H1 (cell line): ENCODE measurements at regions not wholly inside any gene's neighbourhood (a gene's known extent, or its start where the extent isn't known, plus 50 kb on each side); places are given as distances from the start of the nearest gene placed in this dataset.

ENCODE experiments used
- CTCF ChIA-PET: fragments of 300-600 bp; sonication (Branson Sonifier 250); formaldehyde crosslinking; loops from one replicate; lab custom pipeline; 2021; ENCODE audit not compliant: partially characterized antibody; lab: Charles Lee
- POLR2A ChIA-PET: fragments of 300-600 bp; sonication (Branson Sonifier 250); formaldehyde crosslinking; loops from one replicate; lab custom pipeline; 2021; ENCODE audit warnings: inconsistent platforms; ENCODE audit not compliant: partially characterized antibody; lab: Charles Lee
- DNase-seq, 2 experiments: peaks; one replicate each; pipeline versions ENCODE4 v3.0.0 to v3.0.0-alpha.2; 2010 to 2022; ENCODE audit warnings: low spot score in 2 of 2, low read depth in 1 of 2, mixed read lengths in 1 of 2
- FAIRE-seq: peaks from 2 replicates; lab custom pipeline; 2011; peaks lifted over from hg19 to GRCh38; lab: Jason Lieb, UNC
- H2AFZ ChIP-seq: 2 replicates; pipeline ENCODE4 v1.8.1; 2012; ENCODE audit warnings: low read length, inconsistent platforms
- H2AK5ac ChIP-seq: 2 replicates; pipeline ENCODE4 v1.6.1; 2013; ENCODE audit warnings: low read depth, low read length
- H2BK120ac ChIP-seq: replicated peaks from 2 replicates; pipeline ENCODE3; 2013; ENCODE audit warnings: low read depth, low read length, inconsistent platforms
- H2BK12ac ChIP-seq: 2 replicates; pipeline ENCODE4 v1.6.1; 2013; ENCODE audit warnings: low read depth, low read length
- H2BK15ac ChIP-seq: 2 replicates; pipeline ENCODE4 v1.6.1; 2013; ENCODE audit warnings: low read length
- H2BK20ac ChIP-seq: 2 replicates; pipeline ENCODE4 v1.6.1; 2013; ENCODE audit warnings: low read length
- H2BK5ac ChIP-seq: 2 replicates; pipeline ENCODE4 v1.6.1; 2013; ENCODE audit warnings: low read depth, low read length
- H3K14ac ChIP-seq: 2 replicates; pipeline ENCODE4 v1.6.1; 2013; ENCODE audit warnings: inconsistent platforms; ENCODE audit not compliant: insufficient read length
- H3K18ac ChIP-seq: 2 replicates; pipeline ENCODE4 v1.6.1; 2013; ENCODE audit warnings: low read length; ENCODE audit errors: extremely low read depth
- H3K23ac ChIP-seq: 2 replicates; pipeline ENCODE4 v1.6.1; 2013; ENCODE audit warnings: inconsistent platforms; ENCODE audit not compliant: insufficient read length
- H3K23me2 ChIP-seq: 2 replicates; pipeline ENCODE4 v1.6.1; 2013; ENCODE audit warnings: low read depth, low read length
- H3K27ac ChIP-seq: 2 replicates; pipeline ENCODE4 v1.6.1; 2011; ENCODE audit warnings: low read depth, low read length, inconsistent platforms
- H3K27me3 ChIP-seq, 4 experiments: replicated peaks in 1 of 4; 1 replicate in 1 of 4; 2 replicates in 3 of 4; pipeline versions ENCODE4 v1.6.1 to v1.8.1; 2011 to 2013; ENCODE audit warnings: low read length in 3 of 4, mild to moderate bottlenecking in 3 of 4, inconsistent platforms in 2 of 4, mixed read lengths in 2 of 4, moderate library complexity in 1 of 4; ENCODE audit not compliant: control insufficient read depth in 3 of 4, insufficient read depth in 3 of 4; ENCODE audit errors: extremely low read depth in 1 of 4
- H3K36me3 ChIP-seq, 4 experiments: 2 replicates each; pipeline versions ENCODE4 v1.6.1 to v1.8.1; 2011 to 2013; ENCODE audit warnings: mild to moderate bottlenecking in 4 of 4, low read length in 3 of 4, moderate library complexity in 2 of 4, control low read depth in 1 of 4, inconsistent platforms in 1 of 4; ENCODE audit not compliant: insufficient read depth in 4 of 4, control insufficient read depth in 2 of 4
- H3K4ac ChIP-seq: replicated peaks from 2 replicates; pipeline ENCODE3; 2013; ENCODE audit warnings: low read length, low read depth, mixed read lengths, inconsistent platforms; ENCODE audit not compliant: insufficient read length
- H3K4me1 ChIP-seq, 4 experiments: replicated peaks in 1 of 4; 1 replicate in 1 of 4; 2 replicates in 3 of 4; pipeline versions ENCODE4 v1.6.1 to v1.8.1; 2011 to 2013; ENCODE audit warnings: low read length in 3 of 4, inconsistent platforms in 2 of 4, mixed read lengths in 1 of 4; ENCODE audit not compliant: insufficient read depth in 4 of 4, control insufficient read depth in 3 of 4
- H3K4me2 ChIP-seq, 2 experiments: 2 replicates each; pipeline versions ENCODE4 v1.6.1 to v1.8.1; 2011 to 2013; ENCODE audit warnings: low read depth in 2 of 2, low read length in 2 of 2, control low read depth in 1 of 2, inconsistent platforms in 1 of 2, mild to moderate bottlenecking in 1 of 2; ENCODE audit not compliant: insufficient read depth in 1 of 2
- H3K4me3 ChIP-seq, 4 experiments: fragments of 200-600, 300-600 bp in 1 of 4; sonication (generic), shearing (Covaris generic), sonication (Bioruptor Twin) in 1 of 4; 2 replicates each; pipeline versions ENCODE4 v1.5.1 to v1.8.1; 2011 to 2016; ENCODE audit warnings: low read length in 4 of 4, low read depth in 3 of 4, control low read depth in 2 of 4, inconsistent platforms in 2 of 4, mild to moderate bottlenecking in 2 of 4, mixed read lengths in 1 of 4, moderate library complexity in 1 of 4; ENCODE audit not compliant: insufficient read depth in 2 of 4; ENCODE audit errors: extremely low read depth in 1 of 4
- H3K56ac ChIP-seq: replicated peaks from 2 replicates; pipeline ENCODE3; 2013; ENCODE audit warnings: low read depth, mild to moderate bottlenecking, mixed read lengths, low read length, inconsistent platforms; ENCODE audit not compliant: insufficient read length
- H3K79me1 ChIP-seq: 2 replicates; pipeline ENCODE4 v1.6.1; 2013; ENCODE audit warnings: low read depth, low read length, control low read depth
- H3K79me2 ChIP-seq, 2 experiments: 2 replicates each; pipeline versions ENCODE4 v1.6.1 to v1.8.1; 2012 to 2013; ENCODE audit warnings: low read length in 2 of 2, mild to moderate bottlenecking in 2 of 2, inconsistent platforms in 1 of 2; ENCODE audit not compliant: insufficient read depth in 2 of 2, control insufficient read depth in 1 of 2
- H3K9ac ChIP-seq, 4 experiments: replicated peaks in 1 of 4; 1 replicate in 1 of 4; 2 replicates in 3 of 4; pipeline versions ENCODE4 v1.6.1 to v1.8.1; 2011 to 2013; ENCODE audit warnings: low read depth in 3 of 4, low read length in 3 of 4, control low read depth in 2 of 4, mild to moderate bottlenecking in 2 of 4, moderate library complexity in 2 of 4, inconsistent platforms in 1 of 4; ENCODE audit errors: extremely low read depth in 1 of 4
- H3K9me3 ChIP-seq, 2 experiments: 2 replicates each; pipeline versions ENCODE4 v1.6.1 to v1.8.1; 2012 to 2013; ENCODE audit warnings: mild to moderate bottlenecking in 2 of 2, moderate library complexity in 2 of 2, control low read depth in 1 of 2, inconsistent platforms in 1 of 2, low read depth in 1 of 2, low read length in 1 of 2, mixed read lengths in 1 of 2; ENCODE audit not compliant: insufficient read depth in 2 of 2
- H4K20me1 ChIP-seq, 2 experiments: replicated peaks in 1 of 2; 2 replicates each; pipeline versions ENCODE3 to v1.8.1; 2011 to 2013; ENCODE audit warnings: inconsistent platforms in 2 of 2, low read length in 2 of 2, mild to moderate bottlenecking in 1 of 2; ENCODE audit not compliant: insufficient read depth in 2 of 2, control insufficient read depth in 1 of 2
- H4K5ac ChIP-seq: 2 replicates; pipeline ENCODE4 v1.6.1; 2013; ENCODE audit warnings: low read length, low read depth, mixed read lengths, inconsistent platforms; ENCODE audit not compliant: insufficient read length
- H4K8ac ChIP-seq: 2 replicates; pipeline ENCODE4 v1.8.0; 2013; ENCODE audit warnings: mild to moderate bottlenecking, moderate library complexity, low read length, inconsistent platforms; ENCODE audit not compliant: insufficient read depth; ENCODE audit errors: extremely low read depth
- H4K91ac ChIP-seq: replicated peaks from 2 replicates; pipeline ENCODE3; 2013; ENCODE audit warnings: low read length, mixed read lengths, inconsistent platforms; ENCODE audit not compliant: insufficient read length
- SP2 ChIP-seq: IDR thresholded peaks from 2 replicates; pipeline ENCODE4 v1.6.1; 2012; ENCODE audit warnings: mild to moderate bottlenecking, low read length, inconsistent platforms
- WGBS, 2 experiments: shearing (Covaris generic) in 1 of 2; methylation state at CpG; one replicate each; pipeline versions ENCODE4 v1.1.6 to v1.1.7; 2013 to 2015; ENCODE audit warnings: low lambda C conversion rate in 2 of 2, mixed read lengths in 2 of 2, inconsistent platforms in 1 of 2, low coverage in 1 of 2, missing lambda C conversion rate in 1 of 2; ENCODE audit not compliant: insufficient replicate concordance in 2 of 2, insufficient coverage in 1 of 2, insufficient read length in 1 of 2; ENCODE audit errors: extremely low coverage in 1 of 2, missing lambda C conversion rate in 1 of 2; 5-methylcytosine and 5-hydroxymethylcytosine counted together

DNA sequence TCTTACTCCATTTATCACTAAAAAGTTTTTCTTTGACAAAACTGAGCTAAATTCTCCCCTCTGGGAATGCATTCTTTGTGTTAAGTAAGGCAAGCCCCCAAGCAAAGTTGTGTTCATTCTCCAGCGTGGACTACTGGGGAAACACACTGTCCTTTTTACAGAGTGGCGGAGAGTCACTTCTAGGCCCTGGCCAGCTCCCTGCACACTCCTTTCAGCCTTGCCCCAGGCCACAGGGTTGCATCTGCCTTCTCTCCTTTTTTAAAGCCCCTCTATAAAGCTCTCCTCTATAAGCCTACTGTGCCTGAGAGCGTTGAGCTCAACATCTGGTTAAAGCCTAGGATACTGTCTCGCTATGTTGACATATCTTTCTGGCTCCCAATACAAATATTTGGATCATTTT lies 803.4 kb downstream of the PCDH17 start:
- Histone ChIP-seq H3K18ac (no peak overlapping the region), H3K9me3 (peaks cover 3 to 5% of the 10 kb centered on the region in 2 experiments), H2BK15ac (no peak overlapping the region), H2AK5ac (no peak overlapping the region), H2BK20ac (no peak overlapping the region), H4K20me1 (no peaks in the 10 kb centered on the region), H4K5ac (no peak overlapping the region), H3K4me3 (no peak overlapping the region), H3K27ac (no peak overlapping the region), H3K23me2 (no peaks in the 10 kb centered on the region), H3K14ac (no peak overlapping the region), H2BK12ac (no peak overlapping the region), H3K4ac (no peak overlapping the region), H3K36me3 (no peaks in the 10 kb centered on the region), H3K56ac (no peak overlapping the region), H3K27me3 (peaks cover 0 to 1% (median 0%) of the 10 kb centered on the region in 4 experiments; a peak in 1 of 7 replicates), H3K79me1 (no peaks in the 10 kb centered on the region), H3K23ac (no peak overlapping the region), H2BK120ac (no peak overlapping the region), H3K4me2 (no peak overlapping the region), H3K9ac (no peak overlapping the region), H2BK5ac (no peak overlapping the region), H4K91ac (no peak overlapping the region), H3K4me1 (no peaks in the 10 kb centered on the region), H2AFZ (0 out of 2 replicates have a peak overlapping the region, but pooled peaks have one; percentile 43), H3K79me2 (no peaks in the 10 kb centered on the region), H4K8ac (no peak overlapping the region)
- WGBS, 2 experiments = 84% methylated on average over 4 of the region's 4 CpGs; no CpG with 5 or more reads in 1 of the 2 experiments
- FAIRE-seq (no peak), DNase-seq (no peak)
- CTCF ChIA-PET = interaction anchor here (1.9 kb wide), 1 partner anchor 806 kb away, joined by 7 read pairs; no protein-coding TSS in a partner anchor
- POLR2A ChIA-PET = interaction anchor here (0.9 kb wide), 1 partner anchor 25 kb away, joined by 3 read pairs; no protein-coding TSS in a partner anchor
- no peak for TF ChIP-seq SP2
